NCI-H82 treated with DMSO at 0.1 percent for 48 hours (cell line): ENCODE measurements at regions not wholly inside any gene's neighbourhood (a gene's known extent, or its start where the extent isn't known, plus 50 kb on each side); places are given as distances from the start of the nearest gene placed in this dataset.
"Not testable (repeated sequence)": the region's sequence is repeated elsewhere in the genome, so short reads cannot be mapped to it uniquely, and the experiment has no call there.

Source experiments
- DNase-seq: peaks from one replicate; lab custom pipeline; 2025; ENCODE audit not compliant: unreplicated experiment; lab: John Stamatoyannopoulos, UW

GRCh38 chr9:7739595-7739994 is 60.0 kb downstream of the DMAC1 start:
- no peak for DNase-seq

- DNase-seq: no peak
Observed at GRCh38 chr9:7735311-7735710, 64.3 kb downstream of the DMAC1 start.

- no peak for DNase-seq
Observed at GRCh38 chr9:7730164-7730445, 69.5 kb downstream of the DMAC1 start.

- DNase-seq: no peak
Observed at GRCh38 chr9:7729371-7730163, 70.0 kb downstream of the DMAC1 start.

- peak; percentile 94 for DNase-seq
Observed at GRCh38 chr9:7721291-7721690, 78.3 kb downstream of the DMAC1 start.

GRCh38 chr9:7713088-7713487 is 86.5 kb downstream of the DMAC1 start:
- DNase-seq: not testable (repeated sequence)

- no peak for DNase-seq
Observed at GRCh38 chr9:7710686-7711085, 88.9 kb downstream of the DMAC1 start.

- DNase-seq: no peak
Observed at GRCh38 chr9:7707934-7708333, 91.6 kb downstream of the DMAC1 start.

- DNase-seq: no peak
Observed at GRCh38 chr9:7704543-7704942, 95.0 kb downstream of the DMAC1 start.

- DNase-seq: no peak
Observed at GRCh38 chr9:7691909-7692308, 107.7 kb downstream of the DMAC1 start.

GRCh38 chr9:7690014-7690413 is 109.6 kb downstream of the DMAC1 start:
- no peak for DNase-seq

- DNase-seq: no peak
Observed at GRCh38 chr9:7688626-7689025, 111.0 kb downstream of the DMAC1 start.

GRCh38 chr9:7676609-7677156 is 122.9 kb downstream of the DMAC1 start:
- DNase-seq: no peak

GRCh38 chr9:7671847-7672246 is 127.7 kb downstream of the DMAC1 start:
- DNase-seq: no peak

GRCh38 chr9:7668541-7668940 is 131.0 kb downstream of the DMAC1 start:
- DNase-seq: no peak

GRCh38 chr9:7665874-7666273 is 133.7 kb downstream of the DMAC1 start:
- DNase-seq: peak; percentile 23

GRCh38 chr9:7659766-7660165 is 139.8 kb downstream of the DMAC1 start:
- no peak for DNase-seq

- no peak for DNase-seq
Observed at GRCh38 chr9:7656636-7657035, 142.9 kb downstream of the DMAC1 start.

GRCh38 chr9:7653262-7653661 is 146.3 kb downstream of the DMAC1 start:
- DNase-seq: no peak

- no peak for DNase-seq
Observed at GRCh38 chr9:7640231-7640630, 159.3 kb downstream of the DMAC1 start.

- DNase-seq: no peak
Observed at GRCh38 chr9:7639471-7639870, 160.1 kb downstream of the DMAC1 start.

- DNase-seq: no peak
Observed at GRCh38 chr9:7636838-7637467, 162.6 kb downstream of the DMAC1 start.

GRCh38 chr9:7636309-7636708 is 163.3 kb downstream of the DMAC1 start:
- no peak for DNase-seq
